ENCODE measurements at regions not wholly inside any gene's neighbourhood (a gene's known extent, or its start where the extent isn't known, plus 50 kb on each side); places are given as distances from the start of the nearest gene placed in this dataset.

DNA sequence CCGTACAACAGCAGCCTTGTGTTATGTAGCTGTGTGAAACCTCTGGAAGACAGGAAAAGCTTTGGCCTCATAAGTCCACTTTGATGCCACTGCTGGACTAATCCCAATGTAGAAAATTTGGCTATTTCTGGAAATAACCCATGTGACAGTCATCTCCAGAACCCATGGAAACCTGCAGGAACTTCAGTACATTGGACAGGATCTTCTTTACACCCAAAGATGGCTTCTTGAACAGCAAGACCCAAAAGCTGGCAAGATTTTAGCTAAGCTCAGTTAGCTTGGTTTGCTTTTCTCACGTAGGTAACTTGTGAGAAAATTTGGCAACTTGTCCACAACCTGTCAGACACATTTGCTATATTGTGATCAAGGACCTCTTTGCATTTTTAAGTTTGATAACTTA lies 74.8 kb upstream of the RCN1 start:
- TF ChIP-seq, protein P1, sequence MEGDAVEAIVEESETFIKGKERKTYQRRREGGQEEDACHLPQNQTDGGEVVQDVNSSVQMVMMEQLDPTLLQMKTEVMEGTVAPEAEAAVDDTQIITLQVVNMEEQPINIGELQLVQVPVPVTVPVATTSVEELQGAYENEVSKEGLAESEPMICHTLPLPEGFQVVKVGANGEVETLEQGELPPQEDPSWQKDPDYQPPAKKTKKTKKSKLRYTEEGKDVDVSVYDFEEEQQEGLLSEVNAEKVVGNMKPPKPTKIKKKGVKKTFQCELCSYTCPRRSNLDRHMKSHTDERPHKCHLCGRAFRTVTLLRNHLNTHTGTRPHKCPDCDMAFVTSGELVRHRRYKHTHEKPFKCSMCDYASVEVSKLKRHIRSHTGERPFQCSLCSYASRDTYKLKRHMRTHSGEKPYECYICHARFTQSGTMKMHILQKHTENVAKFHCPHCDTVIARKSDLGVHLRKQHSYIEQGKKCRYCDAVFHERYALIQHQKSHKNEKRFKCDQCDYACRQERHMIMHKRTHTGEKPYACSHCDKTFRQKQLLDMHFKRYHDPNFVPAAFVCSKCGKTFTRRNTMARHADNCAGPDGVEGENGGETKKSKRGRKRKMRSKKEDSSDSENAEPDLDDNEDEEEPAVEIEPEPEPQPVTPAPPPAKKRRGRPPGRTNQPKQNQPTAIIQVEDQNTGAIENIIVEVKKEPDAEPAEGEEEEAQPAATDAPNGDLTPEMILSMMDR (IDR thresholded peaks at IDR 0.05): no peak
- no peak for TF ChIP-seq POLR2A (IDR thresholded peaks at IDR 0.05)

All from Peyer's patch (tissue), 4 donors.